HG02870 (cell line): ENCODE measurements at regions not wholly inside any gene's neighbourhood (a gene's known extent, or its start where the extent isn't known, plus 50 kb on each side); places are given as distances from the start of the nearest gene placed in this dataset.
"Not testable (repeated sequence)": the region's sequence is repeated elsewhere in the genome, so short reads cannot be mapped to it uniquely, and the experiment has no call there.

Experiments
- ATAC-seq: cut with Tn5 transposase; IDR thresholded peaks from one replicate; pipeline ENCODE4 v1.9.1; 2021; ENCODE audit warnings: mild to moderate bottlenecking, moderate library complexity; ENCODE audit not compliant: unreplicated experiment

DNA sequence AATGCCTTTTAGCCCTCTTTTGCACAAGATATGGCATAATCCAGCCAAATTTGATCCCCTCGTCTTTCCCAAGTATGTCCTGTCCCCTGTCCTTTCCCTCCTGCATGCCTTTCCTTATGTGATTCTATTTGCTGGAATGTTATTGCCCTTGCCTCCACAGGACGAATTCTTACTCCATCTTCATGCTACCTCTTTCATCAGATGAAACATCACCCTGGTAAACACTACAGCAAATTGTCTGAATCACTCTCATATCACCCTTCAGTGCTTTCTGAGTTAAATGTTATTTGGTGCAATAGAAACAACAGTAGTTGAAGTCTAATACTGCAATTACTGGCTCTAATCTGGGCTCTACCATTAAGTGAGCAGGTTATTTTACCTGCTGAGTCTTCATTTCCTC is 52.2 kb upstream of the FAT1 start:
- ATAC-seq: no peak

DNA sequence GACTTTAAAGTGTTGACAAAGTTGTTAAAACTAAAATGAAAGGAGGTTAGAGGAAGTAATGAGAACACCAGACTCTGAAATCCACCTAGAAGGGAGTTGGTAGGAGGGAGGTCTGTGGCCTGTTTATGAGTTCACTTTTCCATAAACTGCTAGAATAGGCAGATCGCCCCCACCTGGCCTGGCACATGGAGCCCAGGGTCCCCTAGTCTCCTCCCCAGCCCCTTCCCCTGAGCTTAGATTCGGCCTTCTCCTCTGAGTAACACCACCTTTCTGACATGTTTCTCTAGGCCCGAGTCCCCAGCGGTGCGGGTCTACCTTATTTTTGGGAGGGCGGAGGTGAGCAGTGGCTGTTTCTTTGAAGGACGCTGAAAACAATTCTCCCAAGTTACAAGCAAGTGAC is 54.5 kb upstream of the FAT1 start:
- ATAC-seq: no peak

DNA sequence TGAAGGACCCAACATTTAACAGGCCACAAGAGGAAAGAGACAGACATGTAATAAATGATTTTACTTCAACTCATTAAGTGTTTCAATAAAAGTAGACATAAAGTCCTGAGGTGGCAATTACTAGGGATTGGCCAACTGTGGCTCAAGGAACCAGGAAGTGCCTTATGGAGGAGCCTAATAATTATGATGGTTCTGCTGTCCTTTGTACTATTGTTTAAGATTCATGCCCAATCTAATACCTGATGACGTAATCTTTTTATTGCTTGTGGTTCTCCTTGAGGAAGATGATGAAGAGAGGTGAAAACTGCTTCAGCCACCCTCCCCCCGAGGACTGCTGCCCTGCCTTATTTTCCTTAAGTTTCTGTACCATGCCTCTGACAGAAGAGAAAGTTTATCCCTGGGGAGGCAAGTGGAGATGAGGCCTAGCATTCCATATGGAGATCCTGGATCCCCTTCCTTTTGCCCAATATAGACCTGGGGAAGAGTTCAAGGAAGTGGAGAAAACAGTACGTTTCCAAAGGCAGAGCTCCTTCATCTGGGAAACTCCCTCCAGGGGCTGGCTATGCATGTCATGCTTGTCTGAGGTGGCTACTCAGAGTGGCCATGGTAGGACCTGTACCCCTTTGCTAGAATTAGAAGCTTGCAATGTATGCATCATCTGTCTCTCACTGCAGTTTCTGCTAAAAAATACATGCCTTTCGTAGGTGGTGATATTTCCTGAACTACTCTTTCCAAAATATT is 56.8 kb upstream of the FAT1 start:
- no peak for ATAC-seq

DNA sequence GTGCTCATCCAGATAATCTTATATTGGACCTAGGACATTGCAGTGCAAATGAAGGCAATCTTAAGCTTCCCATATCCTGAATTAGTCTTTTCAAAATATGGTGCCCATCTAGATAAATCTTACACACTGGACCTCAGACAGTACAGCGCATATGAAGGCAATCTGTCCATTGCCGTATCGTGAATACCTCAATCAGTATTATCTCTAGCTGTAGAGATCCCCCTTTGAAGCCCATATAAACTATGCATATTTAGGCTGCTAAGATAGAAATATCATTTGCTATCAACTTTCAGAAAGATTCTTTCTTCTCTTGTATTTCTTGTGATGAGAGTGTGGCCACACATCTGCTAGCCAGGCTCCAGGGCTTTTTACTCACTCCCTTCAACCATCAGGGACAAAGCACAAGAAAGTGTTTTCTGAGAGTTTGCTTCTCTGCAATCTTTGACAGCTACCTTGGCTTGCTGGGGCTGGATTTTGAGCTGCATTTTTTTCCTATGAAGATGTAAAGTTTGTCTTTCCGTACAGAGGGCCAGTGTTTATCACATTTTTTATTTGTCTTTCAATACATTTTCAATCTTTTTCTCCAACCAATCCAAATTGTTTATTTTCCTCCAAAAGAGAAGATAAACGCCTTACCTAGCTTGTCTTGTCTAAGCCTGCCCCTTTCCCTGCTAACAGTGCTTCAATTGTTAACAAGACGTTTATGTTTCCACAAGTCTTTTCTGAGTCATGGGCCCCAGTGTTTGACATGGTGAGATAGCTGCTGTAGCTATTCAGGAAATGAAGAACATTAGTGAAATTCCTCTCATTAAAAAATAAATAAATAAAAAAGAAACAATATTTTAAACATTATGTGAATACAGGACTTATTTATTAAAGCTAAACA is 57.6 kb upstream of the FAT1 start:
- no peak for ATAC-seq

DNA sequence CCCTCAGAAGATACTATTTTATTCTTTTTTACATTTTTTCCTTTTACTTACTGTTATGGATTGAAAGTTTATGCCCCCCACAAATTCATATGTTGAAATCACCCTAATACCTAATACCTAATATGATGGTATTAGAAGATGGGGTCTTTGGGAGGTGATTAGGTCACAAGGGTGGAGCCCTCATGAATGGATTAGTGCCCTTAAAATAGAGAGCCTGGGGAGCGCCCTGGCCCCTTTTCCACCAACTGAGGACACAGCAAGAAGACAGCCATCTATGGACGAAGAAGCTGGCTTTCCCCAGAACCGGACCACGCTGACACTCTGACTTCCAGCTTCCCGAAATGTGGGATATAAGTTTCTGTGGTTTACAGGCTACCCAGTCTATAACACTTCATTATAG is 58.6 kb upstream of the FAT1 start:
- ATAC-seq: no peak

DNA sequence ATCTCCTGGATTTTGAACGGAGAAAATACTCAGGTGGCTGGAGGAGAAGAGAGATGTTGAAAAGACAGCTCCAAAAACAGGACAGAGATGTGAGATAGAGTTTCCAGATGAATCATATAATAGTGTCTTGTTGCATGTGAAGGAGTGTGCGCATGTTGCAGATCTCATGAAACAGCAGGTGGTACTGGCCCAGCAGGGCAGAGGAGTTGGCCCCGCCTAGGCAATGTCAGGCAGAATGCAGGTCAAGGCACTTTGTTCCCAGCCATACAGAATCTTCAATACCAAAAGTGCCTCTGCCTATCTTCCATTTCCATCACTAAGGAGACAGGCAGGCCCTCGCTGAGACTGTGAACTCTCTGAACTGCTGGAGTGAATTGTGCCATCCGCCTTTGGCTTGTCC is 63.9 kb upstream of the FAT1 start:
- no peak for ATAC-seq

DNA sequence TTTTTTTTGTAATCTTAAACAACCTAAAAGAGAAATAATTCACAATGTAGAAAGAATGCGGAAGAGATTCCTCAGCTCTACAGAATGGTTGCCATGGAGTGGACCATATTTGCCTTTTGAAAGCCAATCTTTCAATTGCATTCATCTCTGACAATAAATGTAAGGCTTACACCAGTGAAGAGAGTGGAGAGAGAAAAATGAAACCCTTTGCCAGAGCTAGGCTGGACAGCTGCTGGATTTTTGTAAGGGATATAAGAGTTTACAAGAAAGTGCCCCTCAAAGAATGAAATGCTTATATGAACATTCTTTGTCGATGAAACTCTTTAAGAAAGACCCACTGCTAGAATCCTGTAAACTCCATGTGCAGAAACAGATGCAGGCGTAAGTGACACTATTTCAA is 66.0 kb upstream of the FAT1 start:
- no peak for ATAC-seq

DNA sequence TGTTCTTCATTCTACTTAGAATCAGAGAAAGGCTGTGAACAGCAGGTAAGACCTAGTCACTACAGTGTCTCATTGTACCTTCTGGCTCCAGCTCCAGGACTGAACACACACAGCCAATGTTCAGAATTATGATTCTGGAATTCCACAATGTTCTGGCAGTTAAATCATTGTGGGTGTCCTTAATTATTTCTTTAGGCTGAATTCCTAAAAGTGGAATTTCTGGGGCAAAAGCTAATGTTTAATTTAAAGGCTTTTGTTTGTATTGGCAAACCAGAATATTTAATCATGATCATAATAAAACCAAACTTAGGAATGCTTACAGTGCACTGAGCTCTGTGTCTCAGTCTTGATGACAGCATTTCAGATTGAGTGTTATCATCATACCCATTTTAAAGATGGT is 67.0 kb upstream of the FAT1 start:
- no peak for ATAC-seq

DNA sequence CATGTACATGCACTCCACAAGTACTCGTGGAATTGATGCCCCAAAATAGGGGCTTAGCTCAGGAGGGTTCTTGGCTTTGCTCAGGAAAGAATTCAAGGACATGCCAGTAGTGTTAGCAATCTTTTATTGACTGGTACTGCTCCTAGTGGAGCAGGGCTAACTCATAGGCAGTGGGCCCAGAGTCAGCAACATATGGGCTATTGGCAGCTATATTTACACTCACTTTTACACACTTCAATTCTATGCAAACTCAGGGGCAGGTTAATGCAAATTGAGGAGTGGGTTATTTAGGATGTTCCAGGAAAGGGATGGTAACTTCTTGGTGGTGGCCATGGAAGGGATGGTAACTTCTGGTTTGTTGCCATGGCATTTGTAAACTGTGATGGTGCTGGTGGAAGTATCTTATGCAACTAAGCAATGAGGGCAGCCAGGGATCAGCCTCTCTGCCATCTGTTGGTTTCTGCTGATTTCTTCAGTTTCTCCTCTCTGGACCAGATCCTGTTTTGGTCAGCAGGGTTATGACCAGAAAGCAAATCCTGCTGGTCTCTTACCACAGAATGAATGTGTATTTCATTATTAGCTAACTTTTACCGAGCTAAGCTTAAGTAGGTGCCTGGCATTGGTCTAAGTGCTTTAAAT is 69.2 kb upstream of the FAT1 start:
- ATAC-seq: no peak

DNA sequence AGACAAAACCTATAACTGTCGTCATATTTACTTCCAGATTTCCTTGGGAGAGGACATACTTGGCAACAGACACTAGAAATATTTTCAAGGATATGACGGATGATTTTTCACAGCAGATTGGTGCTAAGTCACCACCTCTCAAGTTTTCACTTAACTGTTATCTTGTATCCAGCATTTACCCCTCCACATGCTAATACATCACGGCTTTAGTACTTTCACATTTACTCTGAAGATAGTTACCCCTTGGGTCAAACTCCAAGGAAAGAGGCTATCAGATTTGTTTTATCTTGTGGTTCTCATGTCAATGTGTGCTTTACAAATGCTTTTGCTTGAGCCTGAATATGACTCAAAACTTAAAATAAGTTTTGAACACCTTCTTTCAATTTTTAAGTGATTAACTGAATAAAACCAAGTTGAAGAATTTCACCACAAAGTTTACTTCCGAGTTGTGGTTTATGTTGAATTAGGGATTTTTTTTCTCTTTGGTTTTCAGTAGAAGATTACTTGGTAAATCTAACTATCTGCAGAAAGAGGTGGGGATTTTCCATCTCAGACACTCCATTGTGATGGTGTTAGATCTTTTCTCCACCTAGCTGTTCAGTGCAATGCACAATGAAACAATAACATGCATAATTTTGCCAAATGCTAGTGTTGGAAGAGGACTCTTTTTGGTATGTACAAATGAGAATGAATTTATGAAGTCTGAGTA is 75.4 kb upstream of the FAT1 start:
- no peak for ATAC-seq

DNA sequence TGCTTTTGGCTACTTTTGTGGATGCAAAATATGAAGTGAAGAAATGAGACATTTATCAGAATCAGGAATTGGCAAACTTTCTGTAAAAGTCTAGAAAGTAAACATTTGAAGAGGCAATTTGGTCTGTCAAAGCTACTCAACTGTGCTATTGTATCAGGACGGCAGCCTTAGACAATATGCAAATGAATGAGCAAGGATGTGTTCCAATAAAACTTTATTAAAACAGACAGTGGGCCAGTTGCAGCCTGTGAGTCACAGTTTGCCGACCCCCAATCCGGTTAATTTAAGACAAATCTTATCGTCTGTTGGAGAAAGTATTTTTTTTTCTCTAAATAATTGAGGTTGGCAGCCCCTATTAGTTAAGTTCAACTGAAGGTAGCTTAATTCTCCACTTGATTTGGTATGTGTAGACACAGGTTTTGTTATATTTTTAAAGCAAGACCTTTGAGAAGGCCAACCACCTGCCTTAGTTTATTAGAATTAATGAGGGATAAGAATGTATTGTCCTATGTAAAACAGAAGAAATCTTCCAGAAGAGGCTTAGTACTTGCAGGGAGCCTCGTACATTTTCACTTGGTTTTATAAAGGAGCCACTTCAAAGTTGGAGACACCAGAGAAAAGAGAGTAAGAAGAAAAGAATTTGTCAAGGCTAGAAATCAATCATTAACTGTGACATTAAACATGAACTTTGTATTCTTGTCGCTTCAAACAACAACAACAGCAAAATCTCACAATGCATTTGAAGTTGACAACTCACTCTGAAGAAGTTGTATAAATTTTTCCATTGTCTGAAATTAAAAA is 81.6 kb upstream of the FAT1 start:
- no peak for ATAC-seq

DNA sequence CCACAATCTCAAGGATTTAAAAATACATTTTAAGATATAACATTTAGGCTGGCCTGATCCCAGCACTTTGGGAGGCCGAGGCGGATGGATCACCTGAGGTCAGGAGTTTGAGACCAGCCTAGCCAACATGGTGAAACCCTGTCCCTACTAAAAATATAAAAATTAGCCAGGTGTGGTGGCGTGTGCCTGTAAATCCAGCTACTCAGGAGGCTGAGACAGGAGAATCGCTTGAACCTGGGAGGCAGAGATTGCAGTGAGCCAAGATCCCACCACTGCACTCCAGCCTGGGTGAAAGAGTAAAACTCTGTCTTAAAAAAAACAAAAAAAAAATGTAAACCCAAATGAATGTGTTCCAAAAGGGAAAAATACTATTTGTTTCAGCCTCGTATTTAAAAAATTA is 82.3 kb upstream of the FAT1 start:
- not testable (repeated sequence) for ATAC-seq

DNA sequence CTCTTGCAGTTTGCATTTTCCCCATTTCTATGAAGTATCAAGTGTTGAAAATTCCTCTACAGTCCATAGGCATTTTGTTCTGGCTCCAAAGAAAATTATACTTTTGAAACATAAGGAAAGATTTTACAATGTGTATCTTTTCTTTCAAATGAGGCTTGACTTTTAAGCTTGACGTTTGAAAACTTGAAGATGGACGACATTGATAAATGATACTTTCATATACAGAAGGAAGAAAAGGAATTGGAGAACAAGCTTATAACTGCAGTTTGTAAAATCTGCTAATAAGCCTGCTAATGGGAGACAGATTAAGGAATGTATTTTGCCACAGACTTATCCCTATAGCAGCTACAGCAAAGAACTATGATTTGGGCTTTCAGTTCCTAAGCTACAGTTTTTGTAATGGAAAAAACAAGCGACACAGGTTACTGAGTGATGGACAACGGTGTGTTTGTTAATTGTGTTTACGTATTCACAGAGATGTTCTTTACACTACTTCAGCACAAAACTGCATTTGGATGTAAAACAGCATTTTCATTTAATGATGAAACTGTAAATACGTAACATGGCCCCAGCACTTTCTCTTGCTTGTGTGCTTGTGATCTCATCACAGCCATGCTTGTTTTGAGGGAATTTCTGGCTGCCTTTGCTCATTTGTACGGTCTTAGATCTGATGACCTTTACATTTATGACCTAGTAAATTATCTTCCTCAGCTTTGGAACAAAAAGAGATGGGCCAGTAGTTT is 83.2 kb upstream of the FAT1 start:
- no peak for ATAC-seq

DNA sequence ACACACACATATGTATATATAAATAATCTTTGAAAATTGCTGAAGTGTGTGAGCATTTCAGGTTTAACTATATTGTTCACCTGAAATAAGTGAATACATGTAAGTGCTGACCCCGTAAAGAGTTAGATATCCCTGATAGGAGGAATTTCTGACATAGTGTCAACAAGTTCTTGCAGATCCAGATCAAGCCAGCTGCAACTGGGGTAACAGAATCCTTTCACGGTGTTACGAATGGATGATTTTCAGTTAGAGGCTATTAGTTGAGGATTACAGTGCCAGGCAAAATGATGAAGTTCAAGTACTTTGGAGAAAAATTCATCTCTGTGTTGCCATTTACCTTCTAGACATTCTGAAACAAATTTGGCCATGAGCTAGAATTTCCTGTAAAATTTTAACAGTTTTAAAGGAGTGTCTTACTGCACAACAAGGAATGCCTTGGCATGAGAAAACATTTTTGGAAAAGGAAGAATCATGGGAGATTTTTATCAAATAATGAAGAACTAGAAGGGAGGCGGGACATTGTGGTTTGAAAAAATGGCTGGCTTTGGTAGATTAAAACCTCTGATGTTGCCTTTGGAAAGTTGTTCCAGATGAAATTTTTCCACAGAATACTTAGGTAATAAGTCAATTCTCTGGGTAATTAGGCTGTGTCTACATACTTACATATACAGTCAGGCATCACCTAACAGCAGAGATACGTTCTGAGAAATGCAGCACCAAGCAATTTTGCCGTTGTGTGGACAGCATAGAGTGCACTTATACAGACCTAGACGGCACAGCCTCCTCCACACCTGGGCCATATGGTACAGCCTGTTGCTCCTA is 84.4 kb upstream of the FAT1 start:
- ATAC-seq: no peak

DNA sequence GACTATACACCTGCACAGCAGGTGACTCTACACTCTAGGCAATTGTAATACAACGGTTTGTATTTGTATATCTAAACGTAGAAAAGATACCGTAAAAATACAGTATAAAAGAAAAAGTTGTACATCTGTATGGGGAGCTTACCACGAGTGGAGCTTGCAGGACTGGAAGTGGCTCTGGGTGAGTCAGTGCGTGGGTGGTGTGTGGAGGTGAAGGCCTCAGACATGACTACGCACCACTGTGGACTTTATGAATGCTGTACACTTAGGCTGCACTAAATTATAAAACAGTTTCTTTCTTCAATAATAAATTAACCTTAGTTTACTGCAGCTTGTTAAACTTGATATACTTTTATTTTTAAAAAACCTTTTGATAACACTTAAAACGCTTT is 85.0 kb upstream of the FAT1 start:
- ATAC-seq: no peak

DNA sequence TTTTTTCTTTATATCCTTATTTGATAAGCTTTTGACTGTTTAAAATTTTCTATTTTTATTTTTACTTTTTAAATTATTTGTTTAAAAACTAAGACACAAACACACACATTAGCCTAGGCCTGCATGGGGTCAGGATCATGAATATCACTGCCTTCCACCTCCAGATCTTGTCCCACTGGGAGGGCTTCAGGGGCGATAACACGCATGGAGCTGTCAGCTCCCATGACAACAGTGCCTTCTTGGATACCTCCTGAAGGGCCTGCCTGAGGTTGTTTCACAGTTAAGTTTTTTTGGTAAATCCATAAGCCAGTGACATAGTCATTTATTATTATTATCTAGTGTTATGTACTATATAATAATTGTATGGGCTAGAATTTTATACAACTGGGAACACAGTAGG is 85.4 kb upstream of the FAT1 start:
- no peak for ATAC-seq

DNA sequence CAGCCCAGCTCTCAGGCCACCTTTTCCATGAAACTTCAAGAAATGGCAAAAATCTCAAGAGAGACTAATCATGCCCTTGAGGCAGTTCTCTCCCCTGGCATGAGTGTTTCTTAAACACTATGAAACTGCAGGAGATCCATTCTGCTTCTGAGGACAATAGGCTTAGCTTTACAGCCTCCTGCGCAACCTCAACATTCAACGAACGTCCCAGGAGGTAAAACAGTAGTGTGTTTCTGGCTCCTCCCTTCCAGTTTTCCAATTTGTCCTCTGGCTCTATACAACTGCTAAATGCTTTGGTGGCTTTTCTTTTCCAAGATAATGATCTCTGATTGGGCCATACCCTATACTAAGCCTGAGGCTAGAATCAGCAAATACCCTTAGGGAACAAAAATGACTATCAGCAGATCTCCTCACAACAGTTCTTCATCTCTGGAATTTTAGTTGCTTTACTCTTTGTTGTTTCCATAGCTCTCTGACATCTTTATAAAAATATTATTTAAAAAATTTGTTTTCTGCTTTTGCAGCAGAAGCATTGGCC is 87.0 kb upstream of the FAT1 start:
- no peak for ATAC-seq

DNA sequence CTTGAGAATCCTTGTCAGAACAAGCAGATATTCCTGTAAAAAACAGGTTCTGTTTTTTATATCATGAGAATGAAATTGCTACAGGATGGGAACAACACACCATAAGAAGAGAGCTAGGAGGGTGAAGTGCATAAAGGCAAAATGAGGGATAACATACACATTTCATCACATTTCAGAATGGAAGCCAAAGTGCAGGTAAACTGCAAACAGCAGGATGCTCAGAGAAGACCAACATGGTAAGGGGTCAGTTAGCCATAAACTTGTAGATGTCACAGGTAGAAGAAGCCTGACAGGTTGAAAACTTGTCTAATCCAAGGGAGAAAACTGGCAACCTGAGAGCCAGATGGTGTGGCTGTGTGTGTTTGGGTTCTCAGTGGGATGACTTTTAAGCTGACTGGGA is 88.9 kb upstream of the FAT1 start:
- ATAC-seq: no peak
